ENCODE measurements at regions not wholly inside any gene's neighbourhood (a gene's known extent, or its start where the extent isn't known, plus 50 kb on each side); places are given as distances from the start of the nearest gene placed in this dataset.

GRCh38 chr1:83509301-83509781, 489.6 kb downstream of the TTLL7 start:
- H3K9me3 ChIP-seq (ENCODE audit: low read depth, low read length) = no peaks in the 10 kb centered on the region
- H3K4me1 ChIP-seq (ENCODE audit: insufficient read depth, low read length) = no peaks in the 10 kb centered on the region
- no peak overlapping the region for H2AFZ ChIP-seq (ENCODE audit: low read length)
- no peaks in the 10 kb centered on the region for H3K36me3 ChIP-seq (ENCODE audit: insufficient read depth, low read length)
- DNase-seq (ENCODE audit: insufficient read length, low spot score, missing footprints) = no peak
- H3K27me3 ChIP-seq (ENCODE audit: insufficient read depth, low read length) = no peaks in the 10 kb centered on the region
- H3K27ac ChIP-seq (ENCODE audit: low read depth, low read length) = no peak overlapping the region
- no peak for TF ChIP-seq CTCF (IDR thresholded peaks at IDR 0.05; ENCODE audit: extremely low read depth, low read depth, low read length)
- H4K20me1 ChIP-seq (ENCODE audit: insufficient read depth, low read length) = no peaks in the 10 kb centered on the region
- no peaks in the 10 kb centered on the region for H3K79me2 ChIP-seq (ENCODE audit: insufficient read depth, low read length)
- H3K4me2 ChIP-seq (ENCODE audit: insufficient read depth, low read length) = no peak overlapping the region
- H3K4me3 ChIP-seq (ENCODE audit: insufficient read depth, low read length) = no peak overlapping the region

GRCh38 chr1:83508485-83509151, 490.3 kb downstream of the TTLL7 start:
- Histone ChIP-seq H3K27me3 (ENCODE audit: insufficient read depth, low read length) (no peaks in the 10 kb centered on the region), H3K4me3 (ENCODE audit: insufficient read depth, low read length) (no peak overlapping the region), H3K79me2 (ENCODE audit: insufficient read depth, low read length) (no peaks in the 10 kb centered on the region), H3K27ac (ENCODE audit: low read depth, low read length) (no peak overlapping the region), H3K4me1 (ENCODE audit: insufficient read depth, low read length) (no peaks in the 10 kb centered on the region), H4K20me1 (ENCODE audit: insufficient read depth, low read length) (no peaks in the 10 kb centered on the region), H3K4me2 (ENCODE audit: insufficient read depth, low read length) (no peak overlapping the region), H3K9me3 (ENCODE audit: low read depth, low read length) (no peaks in the 10 kb centered on the region), H3K36me3 (ENCODE audit: insufficient read depth, low read length) (no peaks in the 10 kb centered on the region), H2AFZ (ENCODE audit: low read length) (no peak overlapping the region)
- no peak for TF ChIP-seq CTCF (IDR thresholded peaks at IDR 0.05; ENCODE audit: extremely low read depth, low read depth, low read length)
- peak; percentile 30 for DNase-seq (ENCODE audit: insufficient read length, low spot score, missing footprints)

GRCh38 chr1:83505148-83505547, 493.8 kb downstream of the TTLL7 start:
- Histone ChIP-seq H3K27ac (ENCODE audit: low read depth, low read length) (no peak overlapping the region), H3K36me3 (ENCODE audit: insufficient read depth, low read length) (no peaks in the 10 kb centered on the region), H3K4me2 (ENCODE audit: insufficient read depth, low read length) (no peak overlapping the region), H4K20me1 (ENCODE audit: insufficient read depth, low read length) (no peaks in the 10 kb centered on the region), H3K4me3 (ENCODE audit: insufficient read depth, low read length) (no peak overlapping the region), H3K79me2 (ENCODE audit: insufficient read depth, low read length) (no peaks in the 10 kb centered on the region), H3K4me1 (ENCODE audit: insufficient read depth, low read length) (no peaks in the 10 kb centered on the region), H3K27me3 (ENCODE audit: insufficient read depth, low read length) (no peaks in the 10 kb centered on the region), H3K9me3 (ENCODE audit: low read depth, low read length) (no peaks in the 10 kb centered on the region), H2AFZ (ENCODE audit: low read length) (no peak overlapping the region)
- no peak for TF ChIP-seq CTCF (IDR thresholded peaks at IDR 0.05; ENCODE audit: extremely low read depth, low read depth, low read length)
- no peak for DNase-seq (ENCODE audit: insufficient read length, low spot score, missing footprints)

- Histone ChIP-seq H3K4me3 (ENCODE audit: insufficient read depth, low read length) (no peak overlapping the region), H3K36me3 (ENCODE audit: insufficient read depth, low read length) (no peaks in the 10 kb centered on the region), H3K4me2 (ENCODE audit: insufficient read depth, low read length) (no peak overlapping the region), H3K27ac (ENCODE audit: low read depth, low read length) (no peak overlapping the region), H3K9me3 (ENCODE audit: low read depth, low read length) (no peaks in the 10 kb centered on the region), H3K4me1 (ENCODE audit: insufficient read depth, low read length) (no peaks in the 10 kb centered on the region), H3K27me3 (ENCODE audit: insufficient read depth, low read length) (no peaks in the 10 kb centered on the region), H3K79me2 (ENCODE audit: insufficient read depth, low read length) (no peaks in the 10 kb centered on the region), H2AFZ (ENCODE audit: low read length) (no peak overlapping the region), H4K20me1 (ENCODE audit: insufficient read depth, low read length) (no peaks in the 10 kb centered on the region)
- DNase-seq (ENCODE audit: insufficient read length, low spot score, missing footprints) = no peak
- no peak for TF ChIP-seq CTCF (IDR thresholded peaks at IDR 0.05; ENCODE audit: extremely low read depth, low read depth, low read length)
These were observed 495.8 kb downstream of the TTLL7 start for GRCh38 chr1:83503153-83503552.
